HG03175 (cell line): ENCODE measurements at regions not wholly inside any gene's neighbourhood (a gene's known extent, or its start where the extent isn't known, plus 50 kb on each side); places are given as distances from the start of the nearest gene placed in this dataset.

ENCODE experiments used
- ATAC-seq: cut with Tn5 transposase; IDR thresholded peaks from one replicate; pipeline ENCODE4 v1.9.1; 2021; ENCODE audit warnings: mild to moderate bottlenecking, moderate library complexity; ENCODE audit not compliant: unreplicated experiment

GRCh38 chr1:29651684-29652665 lies 415.7 kb downstream of the PTPRU start:
- no peak for ATAC-seq

- no peak for ATAC-seq
These were observed 414.9 kb downstream of the PTPRU start for GRCh38 chr1:29651246-29651645.

GRCh38 chr1:29650476-29650875 lies 414.2 kb downstream of the PTPRU start:
- no peak for ATAC-seq

- no peak for ATAC-seq
These were observed 413.7 kb downstream of the PTPRU start for GRCh38 chr1:29650041-29650400.

GRCh38 chr1:29649189-29650040 lies 413.1 kb downstream of the PTPRU start:
- ATAC-seq = no peak

GRCh38 chr1:29648798-29649188 lies 412.5 kb downstream of the PTPRU start:
- ATAC-seq = no peak

- no peak for ATAC-seq
These were observed 411.7 kb downstream of the PTPRU start for GRCh38 chr1:29648026-29648425.

- no peak for ATAC-seq
These were observed 411.3 kb downstream of the PTPRU start for GRCh38 chr1:29647581-29647980.

- ATAC-seq = no peak
These were observed 409.9 kb downstream of the PTPRU start for GRCh38 chr1:29646161-29646775.

GRCh38 chr1:29645586-29645985 lies 409.3 kb downstream of the PTPRU start:
- ATAC-seq = no peak

- ATAC-seq = no peak
These were observed 408.5 kb downstream of the PTPRU start for GRCh38 chr1:29644812-29645211.

GRCh38 chr1:29643838-29644440 lies 407.6 kb downstream of the PTPRU start:
- ATAC-seq = no peak

GRCh38 chr1:29643281-29643680 lies 407.0 kb downstream of the PTPRU start:
- no peak for ATAC-seq

- ATAC-seq = no peak
These were observed 406.2 kb downstream of the PTPRU start for GRCh38 chr1:29642519-29642918.

- ATAC-seq = no peak
These were observed 405.6 kb downstream of the PTPRU start for GRCh38 chr1:29641921-29642320.

GRCh38 chr1:29640428-29640785 lies 404.1 kb downstream of the PTPRU start:
- ATAC-seq = no peak

- no peak for ATAC-seq
These were observed 403.6 kb downstream of the PTPRU start for GRCh38 chr1:29639741-29640427.

- ATAC-seq = no peak
These were observed 402.9 kb downstream of the PTPRU start for GRCh38 chr1:29639156-29639736.

GRCh38 chr1:29638281-29638680 lies 402.0 kb downstream of the PTPRU start:
- ATAC-seq = no peak

GRCh38 chr1:29636936-29637335 lies 400.6 kb downstream of the PTPRU start:
- ATAC-seq = no peak
